Effector memory CD4-positive, alpha-beta T cell (primary cell): ENCODE measurements at regions not wholly inside any gene's neighbourhood (a gene's known extent, or its start where the extent isn't known, plus 50 kb on each side); places are given as distances from the start of the nearest gene placed in this dataset.

Experiments used
- DNase-seq, 3 donors: peaks; one replicate each; pipeline ENCODE4 v3.0.0-alpha.2; 2020
- H3K27ac ChIP-seq: 2 replicates; pipeline ENCODE4 v1.7.0; 2013; ENCODE audit warnings: mild to moderate bottlenecking, low read length, moderate library complexity; ENCODE audit not compliant: insufficient read depth, poor library complexity, severe bottlenecking
- H3K27me3 ChIP-seq: replicated peaks from 2 replicates; pipeline ENCODE4 v1.7.0; 2013; ENCODE audit warnings: mild to moderate bottlenecking, low read length; ENCODE audit not compliant: insufficient read depth, control insufficient read depth, poor library complexity, severe bottlenecking
- H3K36me3 ChIP-seq: 2 replicates; pipeline ENCODE4 v1.7.0; 2013; ENCODE audit warnings: mild to moderate bottlenecking, low read length, moderate library complexity; ENCODE audit not compliant: control insufficient read depth, insufficient read depth
- H3K4me1 ChIP-seq: 2 replicates; pipeline ENCODE4 v1.7.0; 2013; ENCODE audit warnings: low read length, mild to moderate bottlenecking; ENCODE audit not compliant: control insufficient read depth, insufficient read depth, poor library complexity, severe bottlenecking
- H3K4me3 ChIP-seq: 2 replicates; pipeline ENCODE4 v1.7.0; 2013; ENCODE audit warnings: low read length, low read depth, mild to moderate bottlenecking; ENCODE audit not compliant: insufficient read depth, poor library complexity, severe bottlenecking
- H3K9me3 ChIP-seq: 2 replicates; pipeline ENCODE4 v1.7.0; 2013; ENCODE audit warnings: mild to moderate bottlenecking, low read length, moderate library complexity; ENCODE audit not compliant: control insufficient read depth

GRCh38 chr10:105785721-105786120, 1144.6 kb downstream of the SORCS3 start:
- Histone ChIP-seq H3K9me3 (no peaks in the 10 kb centered on the region), H3K27me3 (no peaks in the 10 kb centered on the region), H3K4me1 (no peaks in the 10 kb centered on the region), H3K4me3 (no peak overlapping the region), H3K27ac (no peak overlapping the region), H3K36me3 (no peaks in the 10 kb centered on the region)
- DNase-seq: no peak

GRCh38 chr10:105783936-105784483, 1142.9 kb downstream of the SORCS3 start:
- Histone ChIP-seq H3K27ac (no peak overlapping the region), H3K36me3 (no peaks in the 10 kb centered on the region), H3K27me3 (no peaks in the 10 kb centered on the region), H3K4me1 (no peaks in the 10 kb centered on the region), H3K4me3 (no peak overlapping the region), H3K9me3 (no peaks in the 10 kb centered on the region)
- no peak for DNase-seq

DNA sequence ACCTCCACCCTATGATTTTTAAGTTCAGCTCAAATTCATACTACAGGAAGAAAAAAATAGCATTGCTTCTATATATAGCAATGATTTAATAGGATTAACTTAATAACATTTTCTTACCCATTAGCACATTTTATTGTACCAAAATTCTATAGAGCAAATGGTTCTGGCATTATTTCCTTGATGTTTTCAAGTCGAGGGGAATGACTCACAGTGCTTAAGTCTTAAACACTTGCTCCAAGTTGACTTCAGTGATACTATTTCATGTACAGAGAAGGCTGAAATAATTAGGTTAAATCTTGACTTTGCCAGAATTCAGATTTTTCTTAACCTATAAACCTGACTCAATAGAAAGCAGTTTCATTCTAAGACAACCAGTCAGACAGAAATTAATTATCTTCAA, 1133.8 kb downstream of the SORCS3 start:
- no peak for DNase-seq
- no peaks in the 10 kb centered on the region for H3K4me1 ChIP-seq
- H3K9me3 ChIP-seq: no peaks in the 10 kb centered on the region
- no peak overlapping the region for H3K27ac ChIP-seq
- no peak overlapping the region for H3K4me3 ChIP-seq
- H3K27me3 ChIP-seq: no peaks in the 10 kb centered on the region
- H3K36me3 ChIP-seq: no peaks in the 10 kb centered on the region

GRCh38 chr10:105774351-105774750, 1133.3 kb downstream of the SORCS3 start:
- no peak for DNase-seq
- no peak overlapping the region for H3K4me3 ChIP-seq
- no peak overlapping the region for H3K27ac ChIP-seq
- no peaks in the 10 kb centered on the region for H3K27me3 ChIP-seq
- H3K9me3 ChIP-seq: no peaks in the 10 kb centered on the region
- H3K36me3 ChIP-seq: no peaks in the 10 kb centered on the region
- no peaks in the 10 kb centered on the region for H3K4me1 ChIP-seq

DNA sequence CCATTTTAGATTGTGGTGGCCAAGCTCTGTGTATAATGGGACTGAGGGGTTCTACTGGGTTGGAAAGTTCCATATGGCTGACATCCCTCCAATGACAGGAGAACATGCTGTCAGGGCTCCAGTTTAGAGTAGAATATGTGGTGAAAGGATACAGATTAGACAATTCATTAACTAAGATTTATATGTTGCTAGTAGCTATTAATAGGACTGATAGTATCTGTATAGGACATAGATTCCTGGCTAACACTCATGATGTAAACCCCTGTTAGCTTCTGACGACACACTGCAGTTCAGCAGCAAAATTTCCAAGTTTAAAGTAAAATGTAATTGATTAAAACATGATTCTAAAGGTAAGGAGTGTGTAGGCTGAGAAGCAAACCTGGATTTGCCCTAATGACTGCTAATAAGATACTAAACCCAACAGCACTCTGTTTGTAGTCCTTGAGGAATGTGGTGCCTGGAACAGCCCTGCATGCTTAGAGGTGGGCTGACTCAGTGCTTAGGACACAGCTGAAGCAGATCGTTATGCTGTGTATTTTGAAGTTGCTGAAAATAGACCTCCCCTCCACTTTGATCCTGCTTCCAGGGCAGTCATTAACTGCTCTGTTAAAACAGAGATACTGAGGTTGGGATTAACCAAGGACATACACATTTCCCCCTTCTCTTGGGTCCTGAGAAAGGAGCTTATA, 1129.6 kb downstream of the SORCS3 start:
- H3K36me3 ChIP-seq: no peaks in the 10 kb centered on the region
- no peaks in the 10 kb centered on the region for H3K4me1 ChIP-seq
- H3K9me3 ChIP-seq: no peaks in the 10 kb centered on the region
- no peak overlapping the region for H3K4me3 ChIP-seq
- no peak for DNase-seq
- no peaks in the 10 kb centered on the region for H3K27me3 ChIP-seq
- H3K27ac ChIP-seq: no peak overlapping the region

GRCh38 chr10:105769248-105770184, 1128.4 kb downstream of the SORCS3 start:
- Histone ChIP-seq H3K4me3 (no peak overlapping the region), H3K36me3 (no peaks in the 10 kb centered on the region), H3K9me3 (no peaks in the 10 kb centered on the region), H3K27ac (no peak overlapping the region), H3K27me3 (no peaks in the 10 kb centered on the region), H3K4me1 (no peaks in the 10 kb centered on the region)
- DNase-seq: no peak

DNA sequence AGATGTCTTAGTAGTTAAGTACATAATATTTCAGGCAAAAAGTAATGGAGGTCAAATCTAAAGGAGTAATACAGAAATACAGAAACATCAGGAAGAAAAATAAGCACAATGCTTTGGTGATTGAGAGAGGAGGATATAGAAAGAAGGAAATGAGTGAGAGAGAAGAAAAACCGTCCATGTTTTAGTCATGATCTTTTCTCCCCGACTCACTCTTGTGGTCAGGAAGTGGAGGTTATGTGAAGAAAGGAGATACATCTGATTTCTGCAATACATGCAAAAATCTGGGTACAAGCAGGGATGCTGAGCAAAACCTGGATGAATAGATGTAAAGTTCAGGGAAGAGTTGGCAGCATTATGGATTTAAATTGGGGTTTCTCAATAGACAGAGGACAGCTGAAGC, 1122.5 kb downstream of the SORCS3 start:
- Histone ChIP-seq H3K4me3 (no peak overlapping the region), H3K27me3 (no peaks in the 10 kb centered on the region), H3K27ac (no peak overlapping the region), H3K4me1 (no peaks in the 10 kb centered on the region), H3K36me3 (no peaks in the 10 kb centered on the region), H3K9me3 (no peaks in the 10 kb centered on the region)
- no peak for DNase-seq

- Histone ChIP-seq H3K27me3 (no peaks in the 10 kb centered on the region), H3K4me1 (no peaks in the 10 kb centered on the region), H3K36me3 (no peaks in the 10 kb centered on the region), H3K4me3 (no peak overlapping the region), H3K9me3 (no peaks in the 10 kb centered on the region), H3K27ac (no peak overlapping the region)
- DNase-seq: no peak
Observed at GRCh38 chr10:105761576-105762260, 1120.6 kb downstream of the SORCS3 start.

- DNase-seq: no peak
- Histone ChIP-seq H3K27ac (no peak overlapping the region), H3K9me3 (no peaks in the 10 kb centered on the region), H3K27me3 (no peaks in the 10 kb centered on the region), H3K4me1 (no peaks in the 10 kb centered on the region), H3K4me3 (no peak overlapping the region), H3K36me3 (no peaks in the 10 kb centered on the region)
Observed at GRCh38 chr10:105759669-105760068, 1118.6 kb downstream of the SORCS3 start.
